ENCODE measurements at regions not wholly inside any gene's neighbourhood (a gene's known extent, or its start where the extent isn't known, plus 50 kb on each side); places are given as distances from the start of the nearest gene placed in this dataset.

GRCh38 chr20:1776681-1777475 lies 118.3 kb upstream of the SIRPA start (continued):
- TF ChIP-seq CHD4 (IDR thresholded peaks at IDR 0.05; ENCODE audit: borderline replicate concordance, low read length) = no peak
- TF ChIP-seq TOE1 (CRISPR knock-in tag; IDR thresholded peaks at IDR 0.05) = no peak; the same call in 1 of the 2 replicates
- peak in 1 of 2 experiments; percentile 52; a peak in 2 of 4 replicates for TF ChIP-seq POLR2A (IDR thresholded peaks at IDR 0.05; ENCODE audit: insufficient read depth in 1 of 2, low read depth in 2 of 2, low read length in 2 of 2)
- peak; percentile 95 for TF ChIP-seq KDM5A (IDR thresholded peaks at IDR 0.05; ENCODE audit: borderline replicate concordance, low read length)
- no peak for TF ChIP-seq SRSF1 (optimal IDR thresholded peaks at IDR 0.05; ENCODE audit: low read depth, low read length)
- no peak for TF ChIP-seq NR2F1 (CRISPR knock-in tag; IDR thresholded peaks at IDR 0.05)
- TF ChIP-seq ZSCAN29 (CRISPR knock-in tag; conservative IDR thresholded peaks at IDR 0.05) = peak; percentile 89; the same call in 1 of the 2 replicates
- peak; percentile 74 for TF ChIP-seq GABPA (IDR thresholded peaks at IDR 0.05; ENCODE audit: low read depth, low read length)
- TF ChIP-seq GABPA (CRISPR knock-in tag; IDR thresholded peaks at IDR 0.05; ENCODE audit: low read depth) = peak; percentile 92
- peak; percentile 89 for TF ChIP-seq RBM39 (IDR thresholded peaks at IDR 0.05; ENCODE audit: low read depth, low read length, poor library complexity, severe bottlenecking)
- no peak; the same call in 1 of the 2 replicates for TF ChIP-seq MEF2D (CRISPR knock-in tag; IDR thresholded peaks at IDR 0.05)
- TF ChIP-seq ZNF704 (CRISPR knock-in tag; IDR thresholded peaks at IDR 0.05; ENCODE audit: borderline replicate concordance) = peak; percentile 75; the same call in 1 of the 2 replicates
- no peak for TF ChIP-seq HOXA7 (CRISPR knock-in tag; IDR thresholded peaks at IDR 0.05)
- peak; percentile 93; the same call in 1 of the 2 replicates for TF ChIP-seq ZUFSP (CRISPR knock-in tag; IDR thresholded peaks at IDR 0.05; ENCODE audit: borderline replicate concordance)
- TF ChIP-seq ZBTB38 (CRISPR knock-in tag; IDR thresholded peaks at IDR 0.05) = peak; percentile 67
- no peak for TF ChIP-seq ZNF761 (CRISPR knock-in tag; conservative IDR thresholded peaks at IDR 0.05)
- TF ChIP-seq FOXO1 (CRISPR knock-in tag; IDR thresholded peaks at IDR 0.05) = peak; percentile 72
- no peak for TF ChIP-seq CREB3 (CRISPR knock-in tag; IDR thresholded peaks at IDR 0.05)
- no peak; the same call in 1 of the 2 replicates for TF ChIP-seq TBP (CRISPR knock-in tag; IDR thresholded peaks at IDR 0.05)
- TF ChIP-seq TCF12 (IDR thresholded peaks at IDR 0.05) = no peak
- no peak for TF ChIP-seq TCF12 (CRISPR knock-in tag; IDR thresholded peaks at IDR 0.05)
- peak; percentile 36; the same call in 1 of the 2 replicates for TF ChIP-seq KDM1A (CRISPR knock-in tag; IDR thresholded peaks at IDR 0.05)
- no peak; the same call in 1 of the 2 replicates for TF ChIP-seq EEA1 (CRISPR knock-in tag; IDR thresholded peaks at IDR 0.05; ENCODE audit: borderline replicate concordance)
- no peak for TF ChIP-seq ZBTB42 (CRISPR knock-in tag; IDR thresholded peaks at IDR 0.05)
- peak; percentile 97 for TF ChIP-seq ZNF775 (CRISPR knock-in tag; IDR thresholded peaks at IDR 0.05; ENCODE audit: borderline replicate concordance)
- no peak; the same call in 1 of the 2 replicates for TF ChIP-seq ZNF776 (CRISPR knock-in tag; IDR thresholded peaks at IDR 0.05)
- no peak for TF ChIP-seq TCF7 (IDR thresholded peaks at IDR 0.05; ENCODE audit: low read depth)
- TF ChIP-seq KLF11 (CRISPR knock-in tag; IDR thresholded peaks at IDR 0.05) = peak; percentile 84; the same call in 1 of the 2 replicates
- TF ChIP-seq PHF20 (CRISPR knock-in tag; IDR thresholded peaks at IDR 0.05) = peak; percentile 91

Data from HepG2 (cell line).